ENCODE measurements at regions not wholly inside any gene's neighbourhood (a gene's known extent, or its start where the extent isn't known, plus 50 kb on each side); places are given as distances from the start of the nearest gene placed in this dataset.

DNA sequence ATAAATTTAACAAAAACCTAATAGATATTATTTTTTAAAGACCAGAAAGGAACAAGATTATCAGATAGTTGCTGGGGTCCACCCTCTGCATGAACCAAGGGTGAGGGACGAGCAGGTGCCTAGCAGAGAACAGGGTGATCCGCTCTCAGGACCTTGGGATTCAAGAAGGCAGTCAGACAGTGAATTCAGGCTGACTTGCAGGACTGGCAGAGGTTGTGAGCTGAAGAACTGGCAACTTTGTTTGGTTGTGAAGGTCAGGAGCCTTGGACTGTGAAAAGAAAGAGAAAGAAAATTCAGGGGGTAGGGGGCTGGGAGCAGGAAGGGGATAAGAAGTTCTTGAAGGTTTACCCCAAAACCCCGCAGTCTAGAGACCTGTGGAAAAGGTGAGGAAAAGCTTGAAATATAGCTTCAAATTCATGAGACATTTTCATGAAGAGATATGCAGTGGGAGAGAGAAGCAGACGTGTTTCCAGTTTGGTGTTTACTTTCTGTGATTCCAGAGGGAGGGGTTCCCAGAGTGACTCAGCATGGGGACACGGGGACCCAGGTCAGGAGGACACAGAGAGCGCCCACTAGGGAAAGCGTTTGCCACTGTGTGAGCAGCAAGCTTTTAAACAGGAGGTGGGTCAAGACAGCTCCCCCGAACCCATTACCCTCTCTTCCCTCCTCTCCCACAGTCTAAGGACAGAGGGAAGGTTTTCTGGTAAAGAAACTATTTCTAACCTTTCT lies 217.2 kb upstream of the UMPS start:
- DNase-seq, result no peak

DNA sequence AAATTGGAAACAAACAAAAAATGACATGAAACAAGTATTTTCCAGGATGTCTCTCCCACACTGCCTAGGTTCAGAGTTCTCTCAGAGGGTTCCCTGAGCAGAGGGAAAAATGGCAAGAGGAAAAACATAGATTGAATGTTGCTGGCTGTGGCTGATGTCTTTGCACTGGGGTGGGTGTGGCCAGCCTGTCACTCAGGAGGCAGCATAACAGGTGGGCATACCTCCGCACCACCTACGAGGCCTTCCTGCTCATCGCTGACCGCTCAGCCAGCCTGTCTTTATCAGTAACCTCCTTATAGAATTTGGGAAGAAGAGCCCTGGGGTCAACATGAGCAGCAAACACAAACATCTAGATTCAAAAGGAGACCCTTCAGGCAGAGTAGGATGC lies 216.6 kb upstream of the UMPS start:
- no peak for DNase-seq

GRCh38 chr3:124514683-124515082 lies 215.6 kb upstream of the UMPS start:
- DNase-seq, result no peak

DNA sequence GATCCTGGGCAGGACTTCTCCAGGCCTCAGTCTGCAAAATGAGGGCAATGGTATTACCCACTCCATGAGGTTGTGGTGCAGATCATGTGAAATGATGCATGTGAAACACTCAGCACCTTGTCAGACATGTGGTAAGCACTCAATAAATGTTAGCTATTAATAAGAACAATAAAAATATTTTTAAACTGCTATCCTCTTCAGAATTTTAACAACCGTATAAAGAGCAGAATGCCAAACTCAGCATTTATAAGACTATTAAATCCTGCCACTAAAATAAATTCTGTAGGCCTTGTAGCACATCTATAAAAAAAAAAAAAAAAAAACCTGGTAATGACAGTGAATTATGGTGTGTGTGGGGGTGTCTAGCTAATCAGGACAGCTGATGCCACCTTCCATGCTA lies 213.9 kb upstream of the UMPS start:
- no peak for DNase-seq

DNA sequence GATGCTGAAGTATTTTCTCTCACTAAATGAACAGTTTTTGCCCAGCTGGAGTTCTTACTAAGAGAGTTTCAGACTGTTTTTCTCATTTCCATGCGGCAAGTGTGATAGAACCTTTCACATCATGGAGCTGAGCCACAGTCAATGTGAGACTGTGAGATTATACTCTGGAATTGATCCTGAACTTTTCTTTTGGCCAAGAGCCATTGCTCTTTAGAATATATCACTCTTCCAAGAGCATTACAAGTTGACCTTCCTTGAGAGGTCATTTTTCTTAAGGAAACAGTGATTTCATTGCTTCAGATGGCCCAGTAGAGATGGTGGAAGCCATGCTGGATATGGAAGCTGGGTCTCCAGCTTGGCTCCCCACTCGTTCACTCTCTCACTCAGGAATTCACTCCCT lies 212.9 kb upstream of the UMPS start:
- no peak for DNase-seq

DNA sequence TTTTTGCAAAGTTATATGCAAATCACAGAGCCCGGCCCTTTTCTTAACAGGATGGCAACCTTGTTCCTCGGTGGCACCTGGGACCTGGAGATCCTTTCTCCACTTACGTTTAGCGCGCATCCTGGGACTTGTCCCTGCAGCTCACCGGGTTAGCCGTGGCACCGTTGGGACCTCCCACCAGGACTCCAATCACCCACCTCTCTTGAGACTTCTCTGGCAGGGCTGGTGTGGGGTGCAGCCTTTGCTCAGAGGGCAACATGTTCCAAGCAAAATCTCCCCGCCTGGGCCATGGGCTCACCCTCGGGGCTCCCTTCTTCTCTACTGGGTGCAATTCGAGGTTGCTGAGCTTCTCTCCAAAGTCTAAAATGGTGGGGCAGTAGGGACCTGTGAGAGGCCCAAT lies 211.9 kb upstream of the UMPS start:
- no peak for DNase-seq

- no peak for DNase-seq
These were observed 210.6 kb upstream of the UMPS start for GRCh38 chr3:124519591-124520194.

DNA sequence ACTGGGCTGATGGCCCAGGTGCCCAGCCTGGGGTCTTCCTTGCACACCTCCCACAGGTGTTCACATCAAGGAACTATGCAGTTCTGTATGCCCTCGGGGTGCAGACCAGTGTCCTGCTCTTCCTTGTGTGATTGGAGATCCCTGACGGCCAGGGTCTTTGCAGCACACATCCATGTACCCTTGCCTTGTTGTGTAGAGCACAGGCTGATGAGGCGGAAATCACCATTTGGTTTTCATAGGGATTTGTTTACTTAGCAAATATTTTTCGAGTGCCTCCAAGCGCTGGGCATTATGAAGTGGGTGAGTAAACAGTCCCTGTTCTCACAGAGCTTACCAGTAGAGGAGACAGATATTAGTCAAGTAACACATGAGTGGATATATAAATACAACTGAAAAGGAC lies 209.3 kb upstream of the UMPS start:
- peak; percentile 48 for DNase-seq

GRCh38 chr3:124522082-124522625 lies 208.1 kb upstream of the UMPS start:
- DNase-seq, result no peak

GRCh38 chr3:124526601-124527000 lies 203.7 kb upstream of the UMPS start:
- DNase-seq, result no peak

- no peak for DNase-seq
These were observed 200.3 kb upstream of the UMPS start for GRCh38 chr3:124529826-124530571.

GRCh38 chr3:124530916-124531315 lies 199.3 kb upstream of the UMPS start:
- DNase-seq, result no peak

DNA sequence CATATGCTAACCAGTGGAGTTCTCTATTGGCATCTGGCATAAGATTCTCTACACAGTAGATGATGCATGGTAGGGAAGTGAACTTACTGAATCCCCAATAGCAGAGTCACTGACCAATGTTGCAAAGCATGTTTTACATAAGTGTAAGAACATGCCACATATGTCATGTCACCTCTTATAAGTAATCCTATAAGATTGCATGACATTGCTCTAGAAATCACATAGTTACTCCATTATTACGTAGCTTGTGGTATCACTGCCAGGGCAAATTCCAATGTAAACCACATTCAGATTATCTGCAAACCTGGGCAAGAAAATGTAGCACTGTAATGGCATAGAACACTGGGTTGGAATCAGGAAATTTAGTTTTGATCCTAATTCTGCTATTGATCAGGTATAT lies 198.2 kb upstream of the UMPS start:
- no peak for DNase-seq

DNA sequence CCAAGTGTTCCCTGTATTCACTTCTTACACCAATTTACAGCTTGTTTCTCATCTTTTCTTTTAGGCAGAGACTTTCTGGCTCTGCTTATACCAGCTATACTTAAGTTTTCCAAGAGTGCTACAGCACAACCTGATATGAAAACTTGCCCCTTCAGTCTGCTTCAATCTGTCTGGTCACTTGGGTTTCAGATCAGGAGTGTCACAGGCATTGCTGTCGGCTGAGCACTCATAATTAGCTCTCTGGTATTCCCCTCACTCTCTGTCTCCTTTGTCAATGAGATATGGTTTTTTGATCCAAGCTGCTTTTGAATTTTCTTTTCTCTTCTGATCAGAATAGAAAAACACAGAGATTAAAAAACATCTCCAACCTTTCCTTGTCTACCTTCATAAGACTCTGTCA lies 194.9 kb upstream of the UMPS start:
- DNase-seq, result no peak

GRCh38 chr3:124540550-124541211 lies 189.6 kb upstream of the UMPS start:
- DNase-seq, result no peak

DNA sequence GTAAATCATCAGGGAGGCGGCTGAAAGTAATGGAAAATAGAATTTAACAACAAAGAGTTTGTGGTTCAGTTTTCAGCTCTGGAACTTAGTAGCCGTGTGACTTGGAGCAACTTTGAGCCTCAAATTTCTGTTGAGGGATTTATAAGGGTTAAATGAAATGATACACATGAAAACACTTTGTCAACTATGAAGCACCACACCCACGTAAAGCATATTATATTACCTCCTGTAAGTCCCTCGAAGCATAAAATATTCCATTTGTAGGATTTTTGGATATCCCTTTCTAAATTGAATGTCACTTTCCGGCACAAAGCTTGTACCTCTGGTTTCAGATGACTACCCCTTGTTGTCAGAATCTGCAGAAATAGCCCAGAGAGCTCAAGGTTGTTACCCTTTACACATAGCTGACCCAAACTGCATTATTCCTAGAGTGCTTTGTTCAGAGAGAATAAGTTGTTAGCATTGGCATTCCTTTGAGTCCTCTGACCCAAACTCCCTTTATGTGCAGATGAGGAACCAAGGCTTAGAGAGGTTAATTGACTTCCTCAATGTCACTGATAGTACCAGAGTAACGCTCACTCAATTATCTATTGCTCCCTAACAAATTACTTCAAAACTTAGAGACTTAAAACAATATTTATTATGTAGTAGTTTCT lies 187.9 kb upstream of the UMPS start:
- DNase-seq, result no peak

DNA sequence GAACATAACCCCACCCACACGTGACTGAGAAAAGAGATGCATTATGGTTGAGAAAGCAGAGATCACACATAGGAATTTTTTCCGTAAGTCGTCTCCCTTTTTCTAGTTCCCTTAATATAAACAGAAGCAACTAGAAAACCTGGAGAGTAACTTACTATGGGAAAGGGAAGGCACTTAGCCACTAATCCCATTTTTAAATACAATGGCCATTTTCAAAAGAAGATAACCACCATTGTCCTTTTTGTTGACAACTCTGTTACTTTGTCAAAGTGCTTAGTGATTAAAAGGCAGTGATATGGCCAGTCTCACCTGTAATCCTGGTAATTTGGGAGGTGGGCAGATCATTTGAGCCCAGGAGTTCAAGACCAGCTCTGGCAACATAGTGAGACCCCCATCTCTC lies 184.4 kb upstream of the UMPS start:
- no peak for DNase-seq

GRCh38 chr3:124552224-124552623 lies 178.0 kb upstream of the UMPS start:
- DNase-seq, result no peak

DNA sequence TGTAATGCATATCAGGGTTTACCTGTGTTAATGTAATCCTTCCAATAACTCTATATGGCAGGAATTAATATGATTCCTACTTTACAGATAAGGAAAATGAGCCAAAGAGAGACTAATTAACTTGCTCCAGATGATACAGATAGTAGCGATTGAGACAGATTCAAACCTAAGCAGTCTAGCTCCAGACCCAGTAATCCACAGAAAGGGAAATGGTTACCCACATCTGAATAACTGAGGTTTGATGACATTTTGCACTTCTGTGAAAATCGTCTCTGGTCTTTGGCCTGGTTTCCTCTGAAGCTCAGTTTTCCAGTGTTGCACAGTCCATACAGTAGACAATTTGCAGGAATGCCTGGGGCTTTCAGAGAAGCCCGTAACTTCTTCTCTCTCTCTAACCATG lies 177.1 kb upstream of the UMPS start:
- DNase-seq, result no peak

DNA sequence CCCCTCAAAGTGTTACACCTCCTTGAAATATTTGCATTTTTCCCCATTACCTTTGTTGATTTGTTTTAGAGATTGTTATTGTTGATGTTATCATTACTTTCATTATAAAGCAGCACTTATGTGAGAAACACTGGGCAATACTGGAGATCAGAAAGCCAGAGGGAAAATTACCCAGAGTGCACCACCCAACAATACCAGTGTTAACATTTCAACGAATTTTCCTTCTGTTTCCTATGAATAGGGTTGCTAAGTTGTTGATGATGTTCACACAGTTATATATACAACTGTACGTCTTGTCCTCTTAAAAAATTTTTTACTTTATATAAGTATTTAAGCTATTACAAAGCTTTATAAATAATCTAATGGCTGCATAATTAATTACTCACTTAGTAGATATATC lies 173.6 kb upstream of the UMPS start:
- DNase-seq, result no peak

- no peak for DNase-seq
These were observed 172.6 kb upstream of the UMPS start for GRCh38 chr3:124557433-124558232.
